ENCODE measurements at regions not wholly inside any gene's neighbourhood (a gene's known extent, or its start where the extent isn't known, plus 50 kb on each side); places are given as distances from the start of the nearest gene placed in this dataset.

GRCh38 chr4:31575504-31575903, 855.3 kb downstream of the PCDH7 start:
- no peak overlapping the region for H3K4me2 ChIP-seq (ENCODE audit: low read length)
- no peaks in the 10 kb centered on the region for H3K79me2 ChIP-seq (ENCODE audit: insufficient read depth, low read depth, low read length)
- no peak for DNase-seq (ENCODE audit: low spot score)
- no peaks in the 10 kb centered on the region for H3K9me3 ChIP-seq (ENCODE audit: low read length)
- intact Hi-C loops (cut with micrococcal nuclease; ENCODE audit: unreplicated experiment), result no loop called here
- no TSS peak for BruUV-seq (replicated peaks)
- no peaks in the 10 kb centered on the region for H4K20me1 ChIP-seq (ENCODE audit: insufficient read depth, low read length)
- H3K9me2 ChIP-seq (ENCODE audit: insufficient read depth, low read length), result no peaks in the 10 kb centered on the region
- no peak for TF ChIP-seq CTCF (conservative IDR thresholded peaks at IDR 0.05; ENCODE audit: low read length)
- no peak for TF ChIP-seq EZH2phosphoT487 (IDR thresholded peaks at IDR 0.05; ENCODE audit: borderline replicate concordance, low read depth, low read length)
- H3K36me3 ChIP-seq (ENCODE audit: insufficient read depth, low read length), result no peaks in the 10 kb centered on the region
- no peak overlapping the region for H2AFZ ChIP-seq (ENCODE audit: low read length)
- H3K4me3 ChIP-seq (ENCODE audit: low read depth, low read length, poor library complexity, severe bottlenecking), result no peak overlapping the region
- CTCF ChIA-PET (ENCODE audit: unreplicated experiment), result no interaction called here
- POLR2A ChIA-PET, result interaction anchor here (0.6 to 0.8 kb wide), 2 partner anchors 30 to 31 kb away, joined by 3 to 4 read pairs; no protein-coding TSS in a partner anchor
- no peak overlapping the region for H3K27ac ChIP-seq (ENCODE audit: low read depth, low read length, poor library complexity, severe bottlenecking)
- H3K4me1 ChIP-seq (ENCODE audit: insufficient read depth, low read length, poor library complexity, severe bottlenecking), result no peaks in the 10 kb centered on the region

- no peak overlapping the region for H2AFZ ChIP-seq (ENCODE audit: low read length)
- no TSS peak for BruUV-seq (replicated peaks)
- no peak overlapping the region for H3K27ac ChIP-seq (ENCODE audit: low read depth, low read length, poor library complexity, severe bottlenecking)
- no peaks in the 10 kb centered on the region for H3K9me3 ChIP-seq (ENCODE audit: low read length)
- intact Hi-C loops (cut with micrococcal nuclease; ENCODE audit: unreplicated experiment), result no loop called here
- no peaks in the 10 kb centered on the region for H4K20me1 ChIP-seq (ENCODE audit: insufficient read depth, low read length)
- ChIA-PET POLR2A (no interaction called here), CTCF (ENCODE audit: unreplicated experiment) (no interaction called here)
- TF ChIP-seq CTCF (conservative IDR thresholded peaks at IDR 0.05; ENCODE audit: low read length), result no peak
- TF ChIP-seq EZH2phosphoT487 (IDR thresholded peaks at IDR 0.05; ENCODE audit: borderline replicate concordance, low read depth, low read length), result no peak
- no peaks in the 10 kb centered on the region for H3K79me2 ChIP-seq (ENCODE audit: insufficient read depth, low read depth, low read length)
- H3K36me3 ChIP-seq (ENCODE audit: insufficient read depth, low read length), result no peaks in the 10 kb centered on the region
- no peaks in the 10 kb centered on the region for H3K9me2 ChIP-seq (ENCODE audit: insufficient read depth, low read length)
- no peak overlapping the region for H3K4me2 ChIP-seq (ENCODE audit: low read length)
- DNase-seq (ENCODE audit: low spot score), result no peak
- no peak overlapping the region for H3K4me3 ChIP-seq (ENCODE audit: low read depth, low read length, poor library complexity, severe bottlenecking)
- no peaks in the 10 kb centered on the region for H3K4me1 ChIP-seq (ENCODE audit: insufficient read depth, low read length, poor library complexity, severe bottlenecking)
These were observed 860.7 kb downstream of the PCDH7 start for GRCh38 chr4:31580843-31581242.

GRCh38 chr4:31585503-31585902, 865.3 kb downstream of the PCDH7 start:
- intact Hi-C loops (cut with micrococcal nuclease; ENCODE audit: unreplicated experiment), result no loop called here
- BruUV-seq (replicated peaks), result no TSS peak
- Histone ChIP-seq H3K9me2 (ENCODE audit: insufficient read depth, low read length) (no peaks in the 10 kb centered on the region), H3K4me3 (ENCODE audit: low read depth, low read length, poor library complexity, severe bottlenecking) (no peak overlapping the region), H4K20me1 (ENCODE audit: insufficient read depth, low read length) (no peaks in the 10 kb centered on the region), H3K9me3 (ENCODE audit: low read length) (no peaks in the 10 kb centered on the region), H3K4me1 (ENCODE audit: insufficient read depth, low read length, poor library complexity, severe bottlenecking) (no peaks in the 10 kb centered on the region), H2AFZ (ENCODE audit: low read length) (no peak overlapping the region), H3K27ac (ENCODE audit: low read depth, low read length, poor library complexity, severe bottlenecking) (no peak overlapping the region), H3K4me2 (ENCODE audit: low read length) (no peak overlapping the region), H3K79me2 (ENCODE audit: insufficient read depth, low read depth, low read length) (no peaks in the 10 kb centered on the region), H3K36me3 (ENCODE audit: insufficient read depth, low read length) (no peaks in the 10 kb centered on the region)
- DNase-seq (ENCODE audit: low spot score), result no peak
- ChIA-PET POLR2A (interaction anchor here (0.6 kb wide), 1 partner anchor 32 kb away, joined by 3 read pairs; no protein-coding TSS in a partner anchor), CTCF (ENCODE audit: unreplicated experiment) (no interaction called here)
- TF ChIP-seq CTCF (conservative IDR thresholded peaks at IDR 0.05; ENCODE audit: low read length), result no peak
- TF ChIP-seq EZH2phosphoT487 (IDR thresholded peaks at IDR 0.05; ENCODE audit: borderline replicate concordance, low read depth, low read length), result no peak
